CD4-positive, CD25-positive, alpha-beta regulatory T cell (primary cell): ENCODE measurements at regions not wholly inside any gene's neighbourhood (a gene's known extent, or its start where the extent isn't known, plus 50 kb on each side); places are given as distances from the start of the nearest gene placed in this dataset.

ENCODE experiments used
- ATAC-seq, 2 donors: fragments of 150-1000 bp; cut with Tn5 transposase; one replicate each; pipeline ENCODE4 v1.10.0; 2021; ENCODE audit warnings: low read depth in 2 of 2, moderate number of reproducible peaks in 2 of 2, moderate library complexity in 1 of 2
- DNase-seq, 3 donors: peaks; one replicate each; pipeline versions ENCODE4 v3.0.0 to v3.0.0-alpha.2; 2012 to 2022; ENCODE audit warnings: mixed read lengths in 1 of 3
- H3K27ac ChIP-seq: one replicate; pipeline ENCODE4 v1.7.0; 2013; ENCODE audit warnings: mild to moderate bottlenecking, low read length; ENCODE audit not compliant: insufficient read depth, poor library complexity, severe bottlenecking
- H3K27me3 ChIP-seq: one replicate; pipeline ENCODE4 v1.7.0; 2013; ENCODE audit warnings: low read length; ENCODE audit not compliant: control insufficient read depth, insufficient read depth
- H3K36me3 ChIP-seq: one replicate; pipeline ENCODE4 v1.7.0; 2013; ENCODE audit warnings: mild to moderate bottlenecking, low read length, moderate library complexity; ENCODE audit not compliant: control insufficient read depth, insufficient read depth
- H3K4me1 ChIP-seq: 2 replicates; pipeline ENCODE4 v1.7.0; 2013; ENCODE audit warnings: mild to moderate bottlenecking, low read length; ENCODE audit not compliant: insufficient read depth, control insufficient read depth, poor library complexity, severe bottlenecking
- H3K4me3 ChIP-seq: one replicate; pipeline ENCODE4 v1.7.0; 2013; ENCODE audit warnings: low read depth, mild to moderate bottlenecking, low read length, moderate library complexity
- H3K9me3 ChIP-seq, 2 experiments: 1 replicate in 1 of 2; 2 replicates in 1 of 2; pipeline ENCODE4 v1.7.0; 2013; ENCODE audit warnings: low read length in 2 of 2, mild to moderate bottlenecking in 1 of 2, moderate library complexity in 1 of 2; ENCODE audit not compliant: control insufficient read depth in 2 of 2
- H3K27ac Mint-ChIP-seq, 3 donors: one replicate each; pipeline ENCODE4 v1.8.0; 2020 to 2022; ENCODE audit warnings: mild to moderate bottlenecking in 3 of 3, mixed read lengths in 3 of 3, moderate library complexity in 2 of 3
- H3K27me3 Mint-ChIP-seq: one replicate; pipeline ENCODE4 v1.8.0; 2022; ENCODE audit warnings: mild to moderate bottlenecking, mixed read lengths
- H3K36me3 Mint-ChIP-seq: one replicate; pipeline ENCODE4 v1.8.0; 2020; ENCODE audit warnings: mixed read lengths
- H3K4me1 Mint-ChIP-seq, 4 donors: one replicate each; pipeline ENCODE4 v1.8.0; 2020 to 2022; ENCODE audit warnings: mixed read lengths in 4 of 4, mild to moderate bottlenecking in 1 of 4
- H3K4me3 Mint-ChIP-seq, 4 donors: one replicate each; pipeline ENCODE4 v1.8.0; 2020 to 2022; ENCODE audit warnings: mild to moderate bottlenecking in 4 of 4, mixed read lengths in 4 of 4, moderate library complexity in 3 of 4
- H3K9me3 Mint-ChIP-seq, 7 donors: one replicate each; pipeline ENCODE4 v1.8.0; 2020 to 2022; ENCODE audit warnings: mixed read lengths in 7 of 7, mild to moderate bottlenecking in 3 of 7, moderate library complexity in 2 of 7

- no peaks in the 10 kb centered on the region for H3K27me3 Mint-ChIP-seq
These were observed 119.0 kb upstream of the TMTC2 start for GRCh38 chr12:82567688-82568087.

DNA sequence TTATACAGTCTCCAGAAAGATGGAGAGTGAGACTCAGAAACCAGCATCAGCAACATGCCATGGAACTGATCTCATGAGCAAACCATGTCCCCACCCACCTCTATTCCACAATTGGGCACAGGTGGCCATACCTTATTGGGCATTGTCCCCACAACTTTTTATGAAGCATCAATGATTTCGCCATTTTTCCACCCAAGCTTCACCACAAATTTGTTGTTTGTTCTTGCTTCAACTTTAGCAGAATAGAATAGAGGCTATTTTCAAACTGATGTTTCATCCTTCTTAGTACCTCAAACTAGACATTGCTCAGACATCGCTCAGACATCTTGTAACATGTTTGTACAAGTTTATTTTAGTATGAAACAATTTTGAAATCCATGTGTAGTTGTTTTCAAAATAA lies 112.5 kb upstream of the TMTC2 start:
- H3K36me3 ChIP-seq = no peaks in the 10 kb centered on the region
- no peak overlapping the region for H3K27ac ChIP-seq
- no peak for DNase-seq
- no peak for ATAC-seq
- no peak overlapping the region for H3K27ac Mint-ChIP-seq
- H3K27me3 Mint-ChIP-seq = no peaks in the 10 kb centered on the region
- no peaks in the 10 kb centered on the region for H3K9me3 ChIP-seq
- no peaks in the 10 kb centered on the region for H3K4me1 Mint-ChIP-seq
- H3K9me3 Mint-ChIP-seq = peaks cover 0 to 4% (median 2%) of the 10 kb centered on the region in 7 donors
- no peak overlapping the region for H3K4me3 ChIP-seq
- no peak overlapping the region for H3K4me3 Mint-ChIP-seq
- no peaks in the 10 kb centered on the region for H3K4me1 ChIP-seq
- no peaks in the 10 kb centered on the region for H3K36me3 Mint-ChIP-seq
- H3K27me3 ChIP-seq = no peaks in the 10 kb centered on the region

More at GRCh38 chr12:82567688-82568087, 119.0 kb upstream of the TMTC2 start:
- DNase-seq (no peak), ATAC-seq (no peak)
- no peaks in the 10 kb centered on the region for H3K4me1 Mint-ChIP-seq
- no peak overlapping the region for H3K27ac ChIP-seq
- no peaks in the 10 kb centered on the region for H3K36me3 ChIP-seq
- peaks cover 0 to 6% (median 4%) of the 10 kb centered on the region in 7 donors for H3K9me3 Mint-ChIP-seq
- no peaks in the 10 kb centered on the region for H3K9me3 ChIP-seq
- no peaks in the 10 kb centered on the region for H3K27me3 ChIP-seq
- H3K4me3 ChIP-seq = no peak overlapping the region
- H3K36me3 Mint-ChIP-seq = no peaks in the 10 kb centered on the region
- no peak overlapping the region for H3K4me3 Mint-ChIP-seq
- H3K4me1 ChIP-seq = no peaks in the 10 kb centered on the region
- no peak overlapping the region for H3K27ac Mint-ChIP-seq

GRCh38 chr12:82578725-82579124 lies 108.0 kb upstream of the TMTC2 start:
- Mint-ChIP-seq H3K4me3 (no peak overlapping the region), H3K36me3 (no peaks in the 10 kb centered on the region), H3K9me3 (peaks cover 0 to 2% (median 0%) of the 10 kb centered on the region in 7 donors), H3K27ac (no peak overlapping the region), H3K27me3 (no peaks in the 10 kb centered on the region), H3K4me1 (no peaks in the 10 kb centered on the region)
- no peak for DNase-seq
- H3K36me3 ChIP-seq = no peaks in the 10 kb centered on the region
- ATAC-seq = no peak
- H3K27me3 ChIP-seq = no peaks in the 10 kb centered on the region
- no peak overlapping the region for H3K27ac ChIP-seq
- H3K4me3 ChIP-seq = no peak overlapping the region
- no peaks in the 10 kb centered on the region for H3K4me1 ChIP-seq
- no peaks in the 10 kb centered on the region for H3K9me3 ChIP-seq

DNA sequence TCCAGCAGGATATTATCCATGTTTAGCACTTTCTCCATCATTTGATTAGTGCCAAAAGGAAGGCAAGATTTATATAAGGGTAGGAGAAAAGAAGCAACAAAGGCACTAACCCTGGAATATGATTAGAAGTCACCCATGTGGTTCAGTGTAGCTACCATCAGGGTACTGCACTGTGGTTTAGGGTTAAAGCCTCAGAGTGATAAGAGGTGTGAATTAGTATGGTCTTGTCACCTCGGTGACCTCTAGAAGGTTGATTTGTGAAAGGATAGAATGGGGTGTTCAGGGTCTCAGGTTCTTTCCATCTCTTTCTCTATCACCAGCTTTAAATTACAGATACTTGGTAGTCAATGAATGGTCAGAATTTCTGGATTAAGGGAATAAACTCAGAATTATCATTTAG lies 103.0 kb upstream of the TMTC2 start:
- no peak overlapping the region for H3K27ac Mint-ChIP-seq
- ATAC-seq = no peak
- no peaks in the 10 kb centered on the region for H3K36me3 Mint-ChIP-seq
- H3K27me3 Mint-ChIP-seq = no peaks in the 10 kb centered on the region
- H3K27ac ChIP-seq = no peak overlapping the region
- no peaks in the 10 kb centered on the region for H3K27me3 ChIP-seq
- H3K36me3 ChIP-seq = no peaks in the 10 kb centered on the region
- H3K9me3 Mint-ChIP-seq = peaks cover 0 to 23% (median 5%) of the 10 kb centered on the region in 7 donors
- H3K4me3 ChIP-seq = no peak overlapping the region
- DNase-seq = no peak
- H3K4me1 Mint-ChIP-seq = no peaks in the 10 kb centered on the region
- no peaks in the 10 kb centered on the region for H3K4me1 ChIP-seq
- no peak overlapping the region for H3K4me3 Mint-ChIP-seq
- no peaks in the 10 kb centered on the region for H3K9me3 ChIP-seq

DNA sequence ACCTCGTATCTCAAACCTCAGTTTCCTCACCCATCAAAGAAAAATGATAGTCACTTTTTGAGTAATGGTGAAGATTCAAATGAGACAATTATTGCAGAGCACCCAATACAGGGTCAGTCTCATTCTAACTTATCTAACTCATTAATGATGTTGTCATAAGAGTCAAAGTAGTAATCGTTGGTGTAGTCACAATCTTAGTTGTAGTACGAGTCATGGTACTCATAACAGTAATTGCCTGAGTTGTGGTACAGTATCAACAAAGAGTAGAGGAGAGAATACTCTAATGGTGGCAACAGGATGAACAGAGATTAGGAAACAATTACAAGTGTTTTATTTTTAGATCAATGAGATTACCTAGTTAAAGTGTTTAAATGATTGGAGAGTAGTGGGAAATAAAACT lies 93.6 kb upstream of the TMTC2 start:
- ATAC-seq = no peak
- no peak overlapping the region for H3K4me3 ChIP-seq
- H3K9me3 Mint-ChIP-seq = peaks cover 0 to 14% (median 3%) of the 10 kb centered on the region in 7 donors

GRCh38 chr12:82593901-82594396 lies 92.8 kb upstream of the TMTC2 start:
- Histone ChIP-seq H3K4me1 (no peaks in the 10 kb centered on the region), H3K27me3 (no peaks in the 10 kb centered on the region), H3K27ac (no peak overlapping the region), H3K36me3 (no peaks in the 10 kb centered on the region), H3K4me3 (no peak overlapping the region), H3K9me3 (peaks cover 0 to 1% of the 10 kb centered on the region in 2 experiments)
- no peak for DNase-seq
- no peak overlapping the region for H3K4me3 Mint-ChIP-seq
- no peaks in the 10 kb centered on the region for H3K27me3 Mint-ChIP-seq
- ATAC-seq = no peak
- no peak overlapping the region for H3K27ac Mint-ChIP-seq
- H3K9me3 Mint-ChIP-seq = peaks cover 0 to 9% (median 3%) of the 10 kb centered on the region in 7 donors
- no peaks in the 10 kb centered on the region for H3K36me3 Mint-ChIP-seq
- H3K4me1 Mint-ChIP-seq = no peaks in the 10 kb centered on the region

More for the DNA sequence above, 93.6 kb upstream of the TMTC2 start:
- H3K36me3 ChIP-seq = no peaks in the 10 kb centered on the region
- DNase-seq = no peak
- Mint-ChIP-seq H3K4me1 (no peaks in the 10 kb centered on the region), H3K27ac (no peak overlapping the region), H3K36me3 (no peaks in the 10 kb centered on the region), H3K4me3 (no peak overlapping the region), H3K27me3 (no peaks in the 10 kb centered on the region)
- no peaks in the 10 kb centered on the region for H3K27me3 ChIP-seq
- no peaks in the 10 kb centered on the region for H3K4me1 ChIP-seq
- H3K9me3 ChIP-seq = peaks cover 0 to 1% of the 10 kb centered on the region in 2 experiments
- no peak overlapping the region for H3K27ac ChIP-seq

DNA sequence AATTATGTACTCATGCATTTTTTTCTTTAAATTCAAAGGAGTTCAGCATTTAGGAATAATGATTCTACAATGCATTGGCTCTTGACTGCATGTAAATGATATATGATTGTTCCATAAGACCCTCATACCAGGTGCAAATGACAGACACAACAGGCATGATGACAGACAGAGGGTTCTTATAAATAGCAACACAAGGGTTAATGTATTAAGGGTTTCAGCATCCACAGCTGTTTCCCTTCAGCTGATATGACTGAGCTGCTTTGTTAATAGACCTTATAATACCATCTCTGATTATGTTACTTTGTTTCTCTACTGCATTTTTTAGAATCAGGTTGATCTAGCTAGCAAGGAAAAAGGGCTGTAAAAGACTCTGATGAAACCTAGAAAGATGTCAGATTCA lies 90.8 kb upstream of the TMTC2 start:
- H3K4me1 Mint-ChIP-seq = no peaks in the 10 kb centered on the region
- ATAC-seq (no peak), DNase-seq (no peak)
- no peak overlapping the region for H3K27ac ChIP-seq
- H3K27me3 Mint-ChIP-seq = no peaks in the 10 kb centered on the region
- no peaks in the 10 kb centered on the region for H3K27me3 ChIP-seq
- H3K27ac Mint-ChIP-seq = no peak overlapping the region
- no peaks in the 10 kb centered on the region for H3K36me3 ChIP-seq
- H3K36me3 Mint-ChIP-seq = no peaks in the 10 kb centered on the region
- no peak overlapping the region for H3K4me3 ChIP-seq
- H3K4me1 ChIP-seq = no peaks in the 10 kb centered on the region
- H3K4me3 Mint-ChIP-seq = no peak overlapping the region
- peaks cover 0 to 9% (median 3%) of the 10 kb centered on the region in 7 donors for H3K9me3 Mint-ChIP-seq
- H3K9me3 ChIP-seq = no peaks in the 10 kb centered on the region

DNA sequence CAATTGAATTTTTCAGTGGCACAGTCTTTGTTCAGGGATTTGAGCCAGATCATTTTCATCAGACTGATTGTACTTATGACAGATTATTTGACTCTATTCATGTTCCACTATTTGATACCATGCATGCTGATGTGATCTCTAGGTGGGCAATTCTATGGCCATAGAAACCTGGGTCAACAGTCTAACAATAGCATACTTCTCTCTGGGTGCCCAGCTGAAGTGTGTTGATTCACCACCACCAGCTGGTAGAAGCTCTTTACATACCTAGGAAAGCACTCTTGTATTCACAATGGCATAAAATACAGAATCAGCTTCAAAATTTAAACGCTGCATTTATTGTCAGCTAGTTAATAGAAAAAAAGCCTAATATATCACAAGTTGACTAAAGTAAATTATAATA lies 90.2 kb upstream of the TMTC2 start:
- Mint-ChIP-seq H3K9me3 (peaks cover 0 to 9% (median 3%) of the 10 kb centered on the region in 7 donors), H3K36me3 (no peaks in the 10 kb centered on the region), H3K4me1 (no peaks in the 10 kb centered on the region), H3K4me3 (no peak overlapping the region), H3K27me3 (no peaks in the 10 kb centered on the region), H3K27ac (no peak overlapping the region)
- Histone ChIP-seq H3K4me1 (no peaks in the 10 kb centered on the region), H3K9me3 (no peaks in the 10 kb centered on the region), H3K36me3 (no peaks in the 10 kb centered on the region), H3K4me3 (no peak overlapping the region), H3K27ac (no peak overlapping the region), H3K27me3 (no peaks in the 10 kb centered on the region)
- ATAC-seq (no peak), DNase-seq (no peak)
